NCI-H1048 (cell line): ENCODE measurements at regions not wholly inside any gene's neighbourhood (a gene's known extent, or its start where the extent isn't known, plus 50 kb on each side); places are given as distances from the start of the nearest gene placed in this dataset.
"Not testable (repeated sequence)": the region's sequence is repeated elsewhere in the genome, so short reads cannot be mapped to it uniquely, and the experiment has no call there.

Source experiments
- DNase-seq: peaks from one replicate; lab custom pipeline; 2025; lab: John Stamatoyannopoulos, UW

- DNase-seq: no peak
Observed at GRCh38 chr3:66934041-66934440, 64.1 kb upstream of the KBTBD8 start.

DNA sequence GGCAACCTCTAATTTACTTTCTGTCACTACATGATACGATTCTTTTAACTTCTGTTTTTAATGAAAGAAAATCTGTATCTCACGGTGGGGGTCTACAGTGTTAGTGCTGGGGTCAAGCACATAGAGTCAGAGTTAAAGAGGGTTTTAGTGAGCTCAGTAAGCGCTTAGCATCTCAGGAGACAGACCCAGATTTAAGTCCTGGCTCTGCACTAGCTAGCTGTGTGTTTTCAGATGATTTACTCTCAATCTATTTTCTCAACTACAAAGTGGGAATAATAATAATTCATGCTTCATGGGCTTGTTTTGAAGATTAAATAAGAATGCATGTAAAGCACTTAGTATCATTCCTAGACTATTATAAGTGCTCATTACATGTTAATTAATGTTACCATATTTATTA lies 63.4 kb upstream of the KBTBD8 start:
- DNase-seq: no peak

- DNase-seq: not testable (repeated sequence)
Observed at GRCh38 chr3:66937041-66937440, 61.1 kb upstream of the KBTBD8 start.

- peak; percentile 45 for DNase-seq
Observed at GRCh38 chr3:66938338-66938963, 59.7 kb upstream of the KBTBD8 start.

GRCh38 chr3:66948041-66948440 lies 50.1 kb upstream of the KBTBD8 start:
- DNase-seq: no peak
